H1 (cell line): ENCODE measurements at regions not wholly inside any gene's neighbourhood (a gene's known extent, or its start where the extent isn't known, plus 50 kb on each side); places are given as distances from the start of the nearest gene placed in this dataset.

Source experiments
- CTCF ChIA-PET: fragments of 300-600 bp; sonication (Branson Sonifier 250); formaldehyde crosslinking; loops from one replicate; lab custom pipeline; 2021; ENCODE audit not compliant: partially characterized antibody; lab: Charles Lee
- POLR2A ChIA-PET: fragments of 300-600 bp; sonication (Branson Sonifier 250); formaldehyde crosslinking; loops from one replicate; lab custom pipeline; 2021; ENCODE audit warnings: inconsistent platforms; ENCODE audit not compliant: partially characterized antibody; lab: Charles Lee
- DNase-seq, 2 experiments: peaks; one replicate each; pipeline versions ENCODE4 v3.0.0 to v3.0.0-alpha.2; 2010 to 2022; ENCODE audit warnings: low spot score in 2 of 2, low read depth in 1 of 2, mixed read lengths in 1 of 2
- FAIRE-seq: peaks from 2 replicates; lab custom pipeline; 2011; peaks lifted over from hg19 to GRCh38; lab: Jason Lieb, UNC
- H2AFZ ChIP-seq: 2 replicates; pipeline ENCODE4 v1.8.1; 2012; ENCODE audit warnings: low read length, inconsistent platforms
- H2AK5ac ChIP-seq: 2 replicates; pipeline ENCODE4 v1.6.1; 2013; ENCODE audit warnings: low read depth, low read length
- H2BK120ac ChIP-seq: replicated peaks from 2 replicates; pipeline ENCODE3; 2013; ENCODE audit warnings: low read depth, low read length, inconsistent platforms
- H2BK12ac ChIP-seq: 2 replicates; pipeline ENCODE4 v1.6.1; 2013; ENCODE audit warnings: low read depth, low read length
- H2BK15ac ChIP-seq: 2 replicates; pipeline ENCODE4 v1.6.1; 2013; ENCODE audit warnings: low read length
- H2BK20ac ChIP-seq: 2 replicates; pipeline ENCODE4 v1.6.1; 2013; ENCODE audit warnings: low read length
- H2BK5ac ChIP-seq: 2 replicates; pipeline ENCODE4 v1.6.1; 2013; ENCODE audit warnings: low read depth, low read length
- H3K14ac ChIP-seq: 2 replicates; pipeline ENCODE4 v1.6.1; 2013; ENCODE audit warnings: inconsistent platforms; ENCODE audit not compliant: insufficient read length
- H3K18ac ChIP-seq: 2 replicates; pipeline ENCODE4 v1.6.1; 2013; ENCODE audit warnings: low read length; ENCODE audit errors: extremely low read depth
- H3K23ac ChIP-seq: 2 replicates; pipeline ENCODE4 v1.6.1; 2013; ENCODE audit warnings: inconsistent platforms; ENCODE audit not compliant: insufficient read length
- H3K23me2 ChIP-seq: 2 replicates; pipeline ENCODE4 v1.6.1; 2013; ENCODE audit warnings: low read depth, low read length
- H3K27ac ChIP-seq: 2 replicates; pipeline ENCODE4 v1.6.1; 2011; ENCODE audit warnings: low read depth, low read length, inconsistent platforms
- H3K27me3 ChIP-seq, 4 experiments: replicated peaks in 1 of 4; 1 replicate in 1 of 4; 2 replicates in 3 of 4; pipeline versions ENCODE4 v1.6.1 to v1.8.1; 2011 to 2013; ENCODE audit warnings: low read length in 3 of 4, mild to moderate bottlenecking in 3 of 4, inconsistent platforms in 2 of 4, mixed read lengths in 2 of 4, moderate library complexity in 1 of 4; ENCODE audit not compliant: control insufficient read depth in 3 of 4, insufficient read depth in 3 of 4; ENCODE audit errors: extremely low read depth in 1 of 4
- H3K36me3 ChIP-seq, 4 experiments: 2 replicates each; pipeline versions ENCODE4 v1.6.1 to v1.8.1; 2011 to 2013; ENCODE audit warnings: mild to moderate bottlenecking in 4 of 4, low read length in 3 of 4, moderate library complexity in 2 of 4, control low read depth in 1 of 4, inconsistent platforms in 1 of 4; ENCODE audit not compliant: insufficient read depth in 4 of 4, control insufficient read depth in 2 of 4
- H3K4ac ChIP-seq: replicated peaks from 2 replicates; pipeline ENCODE3; 2013; ENCODE audit warnings: low read length, low read depth, mixed read lengths, inconsistent platforms; ENCODE audit not compliant: insufficient read length
- H3K4me1 ChIP-seq, 4 experiments: replicated peaks in 1 of 4; 1 replicate in 1 of 4; 2 replicates in 3 of 4; pipeline versions ENCODE4 v1.6.1 to v1.8.1; 2011 to 2013; ENCODE audit warnings: low read length in 3 of 4, inconsistent platforms in 2 of 4, mixed read lengths in 1 of 4; ENCODE audit not compliant: insufficient read depth in 4 of 4, control insufficient read depth in 3 of 4
- H3K4me2 ChIP-seq, 2 experiments: 2 replicates each; pipeline versions ENCODE4 v1.6.1 to v1.8.1; 2011 to 2013; ENCODE audit warnings: low read depth in 2 of 2, low read length in 2 of 2, control low read depth in 1 of 2, inconsistent platforms in 1 of 2, mild to moderate bottlenecking in 1 of 2; ENCODE audit not compliant: insufficient read depth in 1 of 2
- H3K4me3 ChIP-seq, 4 experiments: fragments of 200-600, 300-600 bp in 1 of 4; sonication (generic), shearing (Covaris generic), sonication (Bioruptor Twin) in 1 of 4; 2 replicates each; pipeline versions ENCODE4 v1.5.1 to v1.8.1; 2011 to 2016; ENCODE audit warnings: low read length in 4 of 4, low read depth in 3 of 4, control low read depth in 2 of 4, inconsistent platforms in 2 of 4, mild to moderate bottlenecking in 2 of 4, mixed read lengths in 1 of 4, moderate library complexity in 1 of 4; ENCODE audit not compliant: insufficient read depth in 2 of 4; ENCODE audit errors: extremely low read depth in 1 of 4
- H3K56ac ChIP-seq: replicated peaks from 2 replicates; pipeline ENCODE3; 2013; ENCODE audit warnings: low read depth, mild to moderate bottlenecking, mixed read lengths, low read length, inconsistent platforms; ENCODE audit not compliant: insufficient read length
- H3K79me1 ChIP-seq: 2 replicates; pipeline ENCODE4 v1.6.1; 2013; ENCODE audit warnings: low read depth, low read length, control low read depth
- H3K79me2 ChIP-seq, 2 experiments: 2 replicates each; pipeline versions ENCODE4 v1.6.1 to v1.8.1; 2012 to 2013; ENCODE audit warnings: low read length in 2 of 2, mild to moderate bottlenecking in 2 of 2, inconsistent platforms in 1 of 2; ENCODE audit not compliant: insufficient read depth in 2 of 2, control insufficient read depth in 1 of 2
- H3K9ac ChIP-seq, 4 experiments: replicated peaks in 1 of 4; 1 replicate in 1 of 4; 2 replicates in 3 of 4; pipeline versions ENCODE4 v1.6.1 to v1.8.1; 2011 to 2013; ENCODE audit warnings: low read depth in 3 of 4, low read length in 3 of 4, control low read depth in 2 of 4, mild to moderate bottlenecking in 2 of 4, moderate library complexity in 2 of 4, inconsistent platforms in 1 of 4; ENCODE audit errors: extremely low read depth in 1 of 4
- H3K9me3 ChIP-seq, 2 experiments: 2 replicates each; pipeline versions ENCODE4 v1.6.1 to v1.8.1; 2012 to 2013; ENCODE audit warnings: mild to moderate bottlenecking in 2 of 2, moderate library complexity in 2 of 2, control low read depth in 1 of 2, inconsistent platforms in 1 of 2, low read depth in 1 of 2, low read length in 1 of 2, mixed read lengths in 1 of 2; ENCODE audit not compliant: insufficient read depth in 2 of 2
- H4K20me1 ChIP-seq, 2 experiments: replicated peaks in 1 of 2; 2 replicates each; pipeline versions ENCODE3 to v1.8.1; 2011 to 2013; ENCODE audit warnings: inconsistent platforms in 2 of 2, low read length in 2 of 2, mild to moderate bottlenecking in 1 of 2; ENCODE audit not compliant: insufficient read depth in 2 of 2, control insufficient read depth in 1 of 2
- H4K5ac ChIP-seq: 2 replicates; pipeline ENCODE4 v1.6.1; 2013; ENCODE audit warnings: low read length, low read depth, mixed read lengths, inconsistent platforms; ENCODE audit not compliant: insufficient read length
- H4K8ac ChIP-seq: 2 replicates; pipeline ENCODE4 v1.8.0; 2013; ENCODE audit warnings: mild to moderate bottlenecking, moderate library complexity, low read length, inconsistent platforms; ENCODE audit not compliant: insufficient read depth; ENCODE audit errors: extremely low read depth
- H4K91ac ChIP-seq: replicated peaks from 2 replicates; pipeline ENCODE3; 2013; ENCODE audit warnings: low read length, mixed read lengths, inconsistent platforms; ENCODE audit not compliant: insufficient read length
- BCL11A ChIP-seq, 2 experiments: IDR thresholded peaks; one replicate each; pipeline ENCODE4 v1.6.1; 2011; ENCODE audit warnings: low read depth in 2 of 2, low read length in 2 of 2, mild to moderate bottlenecking in 2 of 2
- CBX5 ChIP-seq: fragments of 300-800, 300-1000 bp; sonication (generic); IDR thresholded peaks from 2 replicates; pipeline ENCODE4 v1.7.1; 2016; ENCODE audit warnings: antibody characterized with exemption, low read length, low read depth
- E2F6 ChIP-seq: IDR thresholded peaks from 2 replicates; pipeline ENCODE4 v1.6.1; 2012; ENCODE audit warnings: inconsistent platforms
- EGR1 ChIP-seq: IDR thresholded peaks from 2 replicates; pipeline ENCODE4 v1.6.1; 2011; ENCODE audit warnings: low read depth, low read length, borderline replicate concordance
- HDAC6 ChIP-seq: IDR thresholded peaks from one replicate; pipeline ENCODE4 v1.7.1; 2012; ENCODE audit warnings: low read depth, mild to moderate bottlenecking, inconsistent platforms, low read length, moderate library complexity
- SP2 ChIP-seq: IDR thresholded peaks from 2 replicates; pipeline ENCODE4 v1.6.1; 2012; ENCODE audit warnings: mild to moderate bottlenecking, low read length, inconsistent platforms
- whole genome bisulfite sequencing, 2 experiments: shearing (Covaris generic) in 1 of 2; methylation state at CpG; one replicate each; pipeline versions ENCODE4 v1.1.6 to v1.1.7; 2013 to 2015; ENCODE audit warnings: low lambda C conversion rate in 2 of 2, mixed read lengths in 2 of 2, inconsistent platforms in 1 of 2, low coverage in 1 of 2, missing lambda C conversion rate in 1 of 2; ENCODE audit not compliant: insufficient replicate concordance in 2 of 2, insufficient coverage in 1 of 2, insufficient read length in 1 of 2; ENCODE audit errors: extremely low coverage in 1 of 2, missing lambda C conversion rate in 1 of 2; 5-methylcytosine and 5-hydroxymethylcytosine counted together

- TF ChIP-seq BCL11A (IDR thresholded peaks at IDR 0.05; ENCODE audit: low read depth in 2 of 2, low read length in 2 of 2) = no peak
Measured at GRCh38 chr5:162721125-162721524, 653.6 kb downstream of the GABRG2 start (continued).

- Histone ChIP-seq H3K79me1 (no peaks in the 10 kb centered on the region), H4K20me1 (no peaks in the 10 kb centered on the region), H3K23me2 (no peaks in the 10 kb centered on the region), H3K18ac (no peak overlapping the region), H3K56ac (no peak overlapping the region), H3K27me3 (no peaks in the 10 kb centered on the region), H2BK5ac (no peak overlapping the region), H4K5ac (no peak overlapping the region), H3K9ac (no peak overlapping the region), H3K79me2 (no peaks in the 10 kb centered on the region), H2BK12ac (no peak overlapping the region), H3K4me1 (no peaks in the 10 kb centered on the region), H2BK120ac (no peak overlapping the region), H3K36me3 (no peaks in the 10 kb centered on the region), H2BK15ac (no peak overlapping the region), H3K27ac (no peak overlapping the region), H3K14ac (no peak overlapping the region), H3K4ac (no peak overlapping the region), H4K8ac (no peak overlapping the region), H3K4me2 (no peak overlapping the region), H3K9me3 (no peaks in the 10 kb centered on the region; a peak in 1 of 4 replicates), H2BK20ac (no peak overlapping the region), H3K23ac (no peak overlapping the region), H3K4me3 (no peak overlapping the region), H2AK5ac (no peak overlapping the region), H4K91ac (no peak overlapping the region), H2AFZ (no peak overlapping the region)
- WGBS, 2 experiments = 89% methylated on average over 3 of the region's 3 CpGs; no CpG with 5 or more reads in 1 of the 2 experiments
- no peak for DNase-seq
- ChIA-PET POLR2A (no interaction called here), CTCF (no interaction called here)
- TF ChIP-seq E2F6 = no peak
- no peak for TF ChIP-seq CBX5
- TF ChIP-seq HDAC6 = no peak
- no peak for TF ChIP-seq SP2
- no peak for TF ChIP-seq EGR1
- no peak for FAIRE-seq
Measured at GRCh38 chr5:162752612-162753011, 684.8 kb upstream of the CCNG1 start.
